Loucy (cell line): ENCODE measurements at regions not wholly inside any gene's neighbourhood (a gene's known extent, or its start where the extent isn't known, plus 50 kb on each side); places are given as distances from the start of the nearest gene placed in this dataset.
"Not testable (repeated sequence)": the region's sequence is repeated elsewhere in the genome, so short reads cannot be mapped to it uniquely, and the experiment has no call there.

Experiments
- H2AFZ ChIP-seq: fragments of 200-600 bp; sonication (generic); 2 replicates; pipeline ENCODE4 v1.6.0; 2016; ENCODE audit warnings: antibody characterized with exemption, mild to moderate bottlenecking, low read length, moderate library complexity
- H3F3A ChIP-seq: fragments of 200-600 bp; 2 replicates; pipeline ENCODE4 v1.6.0; 2016; ENCODE audit warnings: antibody characterized with exemption, low read depth, mild to moderate bottlenecking
- H3K27me3 ChIP-seq: fragments of 200-600 bp; sonication (generic); 2 replicates; pipeline ENCODE4 v1.6.1; 2014; ENCODE audit warnings: low read length, mild to moderate bottlenecking; ENCODE audit not compliant: insufficient read depth, poor library complexity, severe bottlenecking
- H3K36me3 ChIP-seq: fragments of 200-600 bp; sonication (generic); 2 replicates; pipeline ENCODE4 v1.6.1; 2016; ENCODE audit warnings: low read length; ENCODE audit not compliant: insufficient read depth
- H3K4me1 ChIP-seq: fragments of 200-600 bp; sonication (generic); 2 replicates; pipeline ENCODE4 v1.5.1; 2014; ENCODE audit warnings: low read length, mild to moderate bottlenecking; ENCODE audit not compliant: insufficient read depth, poor library complexity, severe bottlenecking
- H3K4me2 ChIP-seq: fragments of 200-600 bp; sonication (generic); 2 replicates; pipeline ENCODE4 v1.6.0; 2014; ENCODE audit warnings: antibody characterized with exemption, low read length, low read depth, mild to moderate bottlenecking; ENCODE audit not compliant: poor library complexity, severe bottlenecking
- H3K4me3 ChIP-seq: fragments of 200-600 bp; sonication (generic); 2 replicates; pipeline ENCODE4 v1.5.1; 2014; ENCODE audit warnings: low read length, mild to moderate bottlenecking, mixed read lengths; ENCODE audit not compliant: poor library complexity, severe bottlenecking
- H3K79me2 ChIP-seq: fragments of 200-600 bp; sonication (generic); 2 replicates; pipeline ENCODE4 v1.6.1; 2014; ENCODE audit warnings: low read length; ENCODE audit not compliant: insufficient read depth
- H3K9ac ChIP-seq: fragments of 200-600 bp; sonication (generic); 2 replicates; pipeline ENCODE4 v1.6.0; 2014; ENCODE audit warnings: mild to moderate bottlenecking, low read depth, low read length, moderate library complexity; ENCODE audit not compliant: poor library complexity, severe bottlenecking
- H3K9me2 ChIP-seq: fragments of 200-600 bp; sonication (generic); replicated peaks from 2 replicates; pipeline ENCODE4 v1.6.1; 2016; ENCODE audit warnings: low read depth, low read length, mixed read lengths
- H3K9me3 ChIP-seq: fragments of 200-600 bp; sonication (generic); 2 replicates; pipeline ENCODE4 v1.6.1; 2014; ENCODE audit warnings: mild to moderate bottlenecking, antibody characterized with exemption, low read length, low read depth; ENCODE audit not compliant: insufficient read depth
- H4K20me1 ChIP-seq: fragments of 200-600 bp; sonication (generic); 2 replicates; pipeline ENCODE4 v1.6.0; 2014; ENCODE audit warnings: antibody characterized with exemption, low read length, mild to moderate bottlenecking; ENCODE audit not compliant: insufficient read depth, poor library complexity, severe bottlenecking
- EZH2phosphoT487 ChIP-seq: fragments of 200-600 bp; IDR thresholded peaks from 2 replicates; pipeline ENCODE4 v1.6.1; 2018; ENCODE audit warnings: antibody characterized with exemption, mild to moderate bottlenecking, moderate library complexity, borderline replicate concordance
- TF ChIP-seq, protein P1 (sequence below): fragments of 200-600 bp; sonication (generic); conservative IDR thresholded peaks from 2 replicates; pipeline ENCODE4 v1.5.1; 2014; ENCODE audit warnings: mild to moderate bottlenecking, antibody characterized with exemption, low read length

DNA sequence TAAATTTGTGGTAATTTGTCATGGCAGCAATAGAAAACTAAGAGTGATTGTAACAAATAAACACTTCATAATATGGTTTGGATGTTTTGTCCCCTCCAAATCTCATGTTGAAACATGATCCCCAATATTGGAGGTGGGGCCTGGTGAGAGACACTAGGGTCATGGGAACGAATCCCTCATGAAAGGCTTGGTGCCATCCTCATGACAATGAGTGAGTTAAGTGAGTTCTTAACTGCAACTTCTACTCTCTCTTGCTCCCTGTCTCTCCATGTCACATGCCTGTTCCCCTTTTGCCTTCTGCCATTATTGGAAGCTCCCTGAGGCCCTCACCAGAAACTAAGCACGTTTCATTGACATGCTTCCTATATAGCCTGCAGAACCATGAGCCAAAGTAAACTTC lies 1233.2 kb downstream of the OLFM4 start:
- TF ChIP-seq, protein P1, sequence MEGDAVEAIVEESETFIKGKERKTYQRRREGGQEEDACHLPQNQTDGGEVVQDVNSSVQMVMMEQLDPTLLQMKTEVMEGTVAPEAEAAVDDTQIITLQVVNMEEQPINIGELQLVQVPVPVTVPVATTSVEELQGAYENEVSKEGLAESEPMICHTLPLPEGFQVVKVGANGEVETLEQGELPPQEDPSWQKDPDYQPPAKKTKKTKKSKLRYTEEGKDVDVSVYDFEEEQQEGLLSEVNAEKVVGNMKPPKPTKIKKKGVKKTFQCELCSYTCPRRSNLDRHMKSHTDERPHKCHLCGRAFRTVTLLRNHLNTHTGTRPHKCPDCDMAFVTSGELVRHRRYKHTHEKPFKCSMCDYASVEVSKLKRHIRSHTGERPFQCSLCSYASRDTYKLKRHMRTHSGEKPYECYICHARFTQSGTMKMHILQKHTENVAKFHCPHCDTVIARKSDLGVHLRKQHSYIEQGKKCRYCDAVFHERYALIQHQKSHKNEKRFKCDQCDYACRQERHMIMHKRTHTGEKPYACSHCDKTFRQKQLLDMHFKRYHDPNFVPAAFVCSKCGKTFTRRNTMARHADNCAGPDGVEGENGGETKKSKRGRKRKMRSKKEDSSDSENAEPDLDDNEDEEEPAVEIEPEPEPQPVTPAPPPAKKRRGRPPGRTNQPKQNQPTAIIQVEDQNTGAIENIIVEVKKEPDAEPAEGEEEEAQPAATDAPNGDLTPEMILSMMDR: no peak
- no peak for TF ChIP-seq EZH2phosphoT487
- no peaks in the 10 kb centered on the region for H3K27me3 ChIP-seq
- no peaks in the 10 kb centered on the region for H3K4me1 ChIP-seq
- H3K4me2 ChIP-seq: no peak overlapping the region
- H3K4me3 ChIP-seq: no peak overlapping the region
- no peak overlapping the region for H2AFZ ChIP-seq
- H3K9me3 ChIP-seq: no peaks in the 10 kb centered on the region
- no peaks in the 10 kb centered on the region for H4K20me1 ChIP-seq
- H3K79me2 ChIP-seq: no peaks in the 10 kb centered on the region
- no peak overlapping the region for H3K9ac ChIP-seq
- H3K36me3 ChIP-seq: no peaks in the 10 kb centered on the region
- no peaks in the 10 kb centered on the region for H3K9me2 ChIP-seq
- no peaks in the 10 kb centered on the region for H3F3A ChIP-seq

DNA sequence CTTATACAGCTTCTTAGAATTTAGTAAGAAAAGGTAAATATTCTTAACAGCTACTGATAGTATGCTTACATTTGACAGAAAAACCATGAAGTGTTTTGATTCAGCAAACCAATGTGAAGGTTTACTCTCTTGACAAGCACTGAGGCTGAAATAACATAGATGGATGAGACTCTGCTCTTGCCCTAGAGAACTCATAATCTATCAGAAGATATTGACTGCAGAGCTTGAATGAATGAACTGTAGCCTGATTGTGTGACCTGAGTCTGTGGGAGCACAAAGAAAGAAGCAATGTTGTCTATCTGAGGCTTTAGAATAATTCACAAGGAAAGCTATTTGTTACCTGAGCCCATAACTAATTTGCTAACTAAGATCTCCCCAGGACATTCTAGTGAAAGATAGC lies 1235.3 kb downstream of the OLFM4 start:
- Histone ChIP-seq H3K79me2 (no peaks in the 10 kb centered on the region), H3K36me3 (no peaks in the 10 kb centered on the region), H3K4me2 (no peak overlapping the region), H3K9me2 (no peaks in the 10 kb centered on the region), H3K27me3 (no peaks in the 10 kb centered on the region), H3K4me1 (no peaks in the 10 kb centered on the region), H3K9ac (no peak overlapping the region), H3K4me3 (no peak overlapping the region), H3K9me3 (no peaks in the 10 kb centered on the region), H4K20me1 (no peaks in the 10 kb centered on the region), H2AFZ (no peak overlapping the region), H3F3A (no peaks in the 10 kb centered on the region)
- TF ChIP-seq, protein P1: no peak

- H3K9ac ChIP-seq, H3K4me2 ChIP-seq: not testable (repeated sequence)
Measured at GRCh38 chr13:54267253-54267668, 1238.6 kb downstream of the OLFM4 start.

DNA sequence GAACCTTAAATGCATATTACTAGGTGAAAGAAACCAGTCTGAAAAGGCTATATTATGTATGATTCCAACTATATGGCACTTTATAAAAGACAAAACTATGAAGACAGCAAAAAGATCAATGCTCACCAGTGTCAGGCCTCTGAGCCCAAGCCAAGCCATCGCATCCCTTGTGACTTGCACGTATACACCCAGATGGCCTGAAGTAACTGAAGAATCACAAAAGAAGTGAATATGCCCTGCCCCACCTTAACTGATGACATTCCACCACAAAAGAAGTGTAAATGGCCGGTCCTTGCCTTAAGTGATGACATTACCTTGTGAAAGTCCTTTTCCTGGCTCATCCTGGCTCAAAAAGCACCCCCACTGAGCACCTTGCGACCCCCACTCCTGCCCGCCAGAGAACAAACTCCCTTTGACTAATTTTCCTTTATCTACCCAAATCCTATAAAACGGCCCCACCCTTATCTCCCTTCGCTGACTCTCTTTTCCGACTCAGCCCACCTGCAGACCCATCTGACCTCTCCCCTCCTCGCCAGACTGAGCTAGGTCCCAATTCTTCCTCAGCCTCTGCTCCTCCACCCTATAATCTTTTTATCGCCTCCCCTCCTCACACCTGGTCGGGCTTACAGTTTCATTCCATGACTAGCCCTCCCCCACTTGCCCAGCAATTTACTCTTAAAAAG lies 1239.5 kb downstream of the OLFM4 start:
- not testable (repeated sequence) for H3F3A ChIP-seq, H3K27me3 ChIP-seq, H3K9me3 ChIP-seq, H4K20me1 ChIP-seq, H3K4me3 ChIP-seq, H3K9me2 ChIP-seq, H3K4me1 ChIP-seq, H2AFZ ChIP-seq, H3K9ac ChIP-seq, H3K79me2 ChIP-seq, H3K4me2 ChIP-seq, H3K36me3 ChIP-seq

More at GRCh38 chr13:54267253-54267668, 1238.6 kb downstream of the OLFM4 start:
- H3K9me2 ChIP-seq, H3K79me2 ChIP-seq, H2AFZ ChIP-seq, H3K36me3 ChIP-seq, H3K4me3 ChIP-seq, H4K20me1 ChIP-seq, H3K9me3 ChIP-seq, H3K27me3 ChIP-seq, H3K4me1 ChIP-seq, H3F3A ChIP-seq: not testable (repeated sequence)
